ENCODE measurements at regions not wholly inside any gene's neighbourhood (a gene's known extent, or its start where the extent isn't known, plus 50 kb on each side); places are given as distances from the start of the nearest gene placed in this dataset.

GRCh38 chr3:43783987-43784639 lies 93.4 kb downstream of the ABHD5 start:
- DNase-seq (ENCODE audit: low read depth in 2 of 2) = no peak

GRCh38 chr3:43784640-43785011 lies 93.9 kb downstream of the ABHD5 start:
- no peak for DNase-seq (ENCODE audit: low read depth in 2 of 2)

DNA sequence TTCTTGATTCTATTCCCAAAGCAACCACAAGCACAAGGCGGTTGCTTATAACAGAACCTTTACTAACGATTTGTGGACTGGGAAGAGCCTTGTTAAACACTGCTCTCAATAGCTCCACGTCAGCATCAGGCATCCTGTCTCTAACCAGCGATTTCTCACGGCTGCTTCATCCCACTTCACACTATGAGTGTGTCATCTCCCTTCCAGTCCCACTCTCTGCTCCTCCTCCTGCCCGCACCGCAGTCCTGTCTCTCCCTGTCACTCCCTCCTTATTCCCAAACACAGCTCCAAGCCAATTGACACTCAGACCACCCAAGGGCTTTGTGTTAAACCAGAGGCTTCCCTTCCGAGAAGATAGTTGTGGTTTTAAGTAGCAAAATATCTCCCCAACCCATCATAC lies 94.8 kb downstream of the ABHD5 start:
- DNase-seq (ENCODE audit: low read depth in 2 of 2) = no peak

GRCh38 chr3:43786102-43786501 lies 95.4 kb downstream of the ABHD5 start:
- no peak for DNase-seq (ENCODE audit: low read depth in 2 of 2)

GRCh38 chr3:43786526-43787305 lies 96.0 kb downstream of the ABHD5 start:
- no peak for DNase-seq (ENCODE audit: low read depth in 2 of 2)

- DNase-seq (ENCODE audit: low read depth in 2 of 2) = no peak
Observed at GRCh38 chr3:43787330-43787729, 96.6 kb downstream of the ABHD5 start.

- no peak for DNase-seq (ENCODE audit: low read depth in 2 of 2)
Observed at GRCh38 chr3:43789028-43789427, 98.3 kb downstream of the ABHD5 start.

- no peak for DNase-seq (ENCODE audit: low read depth in 2 of 2)
Observed at GRCh38 chr3:43790060-43790459, 99.3 kb downstream of the ABHD5 start.

- no peak for DNase-seq (ENCODE audit: low read depth in 2 of 2)
Observed at GRCh38 chr3:43790476-43790875, 99.7 kb downstream of the ABHD5 start.

- no peak for DNase-seq (ENCODE audit: low read depth in 2 of 2)
Observed at GRCh38 chr3:43791246-43791645, 100.5 kb downstream of the ABHD5 start.

GRCh38 chr3:43792904-43793303 lies 102.2 kb downstream of the ABHD5 start:
- no peak for DNase-seq (ENCODE audit: low read depth in 2 of 2)

DNA sequence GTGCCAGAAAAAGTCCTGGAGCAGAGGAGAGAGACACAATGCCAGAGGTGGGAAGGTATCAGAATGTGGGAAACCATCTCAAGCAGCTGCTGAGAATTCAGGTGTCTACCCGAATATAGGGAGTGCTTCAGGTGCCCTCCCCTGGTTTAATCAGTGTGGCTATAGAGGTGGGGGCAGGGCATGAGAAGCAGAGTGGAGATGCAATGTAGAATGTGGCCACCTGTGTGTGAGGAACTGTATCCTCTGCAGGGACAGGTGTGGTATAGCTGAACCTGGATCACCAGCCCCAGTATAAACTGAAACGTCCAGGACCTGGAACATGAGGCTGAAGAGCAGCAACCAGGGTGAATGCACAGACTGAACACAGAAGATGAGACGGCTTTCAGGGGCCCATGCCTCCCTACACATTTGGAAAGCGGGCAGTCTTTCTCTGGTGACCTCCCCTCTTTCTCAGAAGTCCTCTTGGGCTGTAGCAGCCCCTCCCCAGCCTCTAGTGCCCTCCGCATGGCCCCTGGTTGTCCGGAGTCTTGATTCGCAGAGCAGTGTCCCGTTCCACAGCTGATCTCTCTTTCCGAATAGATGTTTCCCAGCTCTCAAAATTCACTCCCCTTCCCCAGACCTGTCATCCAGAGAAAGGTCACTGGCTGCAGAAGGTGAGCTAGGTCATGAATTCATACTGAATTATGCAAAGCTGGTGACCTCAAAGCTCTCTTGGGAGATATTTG lies 103.1 kb downstream of the ABHD5 start:
- no peak for DNase-seq (ENCODE audit: low read depth in 2 of 2)

GRCh38 chr3:43794776-43795175 lies 104.0 kb downstream of the ABHD5 start:
- no peak for DNase-seq (ENCODE audit: low read depth in 2 of 2)

DNA sequence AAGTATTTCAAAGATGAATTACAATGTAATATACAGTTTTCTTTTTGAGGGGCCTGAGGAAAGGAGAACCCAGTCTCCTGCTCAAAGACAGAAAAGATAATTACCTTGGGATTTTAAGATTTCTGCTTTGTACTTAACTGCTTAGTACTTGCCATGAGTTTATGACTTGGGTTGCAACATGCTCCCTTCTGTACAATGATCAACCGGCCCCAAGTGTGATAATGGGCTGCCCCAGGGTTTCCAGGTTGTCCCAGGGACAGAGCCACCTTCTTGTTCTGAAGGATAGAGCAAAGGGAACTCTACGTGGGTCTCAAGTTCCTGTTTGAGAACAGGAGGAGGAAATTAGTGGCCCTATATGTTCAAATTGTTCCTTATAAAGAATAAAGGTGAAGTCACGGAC lies 104.8 kb downstream of the ABHD5 start:
- DNase-seq (ENCODE audit: low read depth in 2 of 2) = no peak

DNA sequence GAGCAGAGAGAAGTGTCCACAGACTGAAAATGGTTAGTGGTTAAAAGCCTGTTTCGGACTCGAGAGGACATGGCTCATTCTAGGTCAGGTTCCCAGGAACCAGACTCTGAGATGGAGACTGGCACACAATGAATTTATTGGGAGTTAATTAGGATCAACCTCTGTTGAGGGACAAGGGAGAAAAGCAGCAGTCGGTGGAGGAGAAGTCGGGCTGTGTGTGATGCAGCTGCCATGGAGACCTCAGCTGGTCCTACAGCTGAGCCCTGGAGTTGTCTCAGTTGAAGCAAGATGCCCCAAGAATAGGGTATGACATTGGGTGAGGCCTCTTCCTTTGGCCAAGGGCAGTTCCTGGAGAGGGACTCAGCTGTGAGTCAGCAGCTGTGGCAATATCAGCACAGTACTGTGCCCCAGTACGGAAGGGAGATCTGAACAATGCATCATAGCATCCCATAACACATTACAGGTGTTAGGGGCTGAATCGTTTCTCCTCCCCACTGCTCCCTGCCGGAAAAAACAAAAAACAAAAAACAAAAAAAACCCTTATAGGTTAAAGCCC lies 105.4 kb downstream of the ABHD5 start:
- no peak for DNase-seq (ENCODE audit: low read depth in 2 of 2)

GRCh38 chr3:43797794-43798193 lies 107.1 kb downstream of the ABHD5 start:
- DNase-seq (ENCODE audit: low read depth in 2 of 2) = no peak

GRCh38 chr3:43810797-43811196 lies 120.1 kb downstream of the ABHD5 start:
- DNase-seq (ENCODE audit: low read depth in 2 of 2) = no peak

DNA sequence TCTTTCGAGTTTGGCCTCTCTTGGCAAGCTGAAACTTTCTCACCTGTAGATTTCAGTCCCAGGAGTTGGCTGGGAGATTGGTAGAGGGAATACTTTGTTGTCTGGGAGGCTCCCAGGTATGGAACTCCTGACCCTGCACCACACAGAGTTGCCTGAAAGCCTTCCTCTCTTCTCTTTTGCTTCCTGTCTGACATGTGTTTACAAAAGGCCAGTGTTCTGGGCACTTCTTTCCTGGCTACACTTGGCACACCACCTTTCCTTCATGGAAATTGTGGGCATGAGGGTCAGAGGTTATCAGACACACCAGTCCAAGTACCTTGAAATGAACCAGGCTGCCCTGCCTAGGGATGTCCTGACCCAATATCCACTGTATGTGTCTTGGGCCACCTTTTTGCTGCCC lies 123.7 kb downstream of the ABHD5 start:
- no peak for DNase-seq (ENCODE audit: low read depth in 2 of 2)

- DNase-seq (ENCODE audit: low read depth in 2 of 2) = no peak
Observed at GRCh38 chr3:43816372-43816771, 125.6 kb downstream of the ABHD5 start.

- DNase-seq (ENCODE audit: low read depth in 2 of 2) = no peak
Observed at GRCh38 chr3:43817064-43817463, 126.3 kb downstream of the ABHD5 start.

DNA sequence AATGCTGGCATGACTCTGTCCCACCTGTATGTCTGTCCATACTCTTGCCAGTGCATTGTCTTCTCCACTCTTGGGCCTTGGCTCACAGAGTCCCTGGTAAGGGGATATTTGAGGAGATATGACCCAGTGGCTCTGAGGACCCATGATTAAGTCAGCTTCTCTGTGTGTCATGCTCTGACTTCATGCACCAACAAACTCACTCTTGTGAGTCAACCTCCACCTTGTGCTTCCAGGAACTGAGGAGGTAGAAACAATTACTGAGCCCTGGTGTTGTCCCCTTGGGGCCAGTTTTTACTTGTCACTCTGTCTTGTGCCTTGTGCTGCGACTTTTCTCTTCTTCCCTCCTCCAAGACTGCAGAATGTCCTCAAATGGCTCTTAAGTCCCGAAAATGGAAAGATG lies 127.1 kb downstream of the ABHD5 start:
- DNase-seq (ENCODE audit: low read depth in 2 of 2) = no peak

DNA sequence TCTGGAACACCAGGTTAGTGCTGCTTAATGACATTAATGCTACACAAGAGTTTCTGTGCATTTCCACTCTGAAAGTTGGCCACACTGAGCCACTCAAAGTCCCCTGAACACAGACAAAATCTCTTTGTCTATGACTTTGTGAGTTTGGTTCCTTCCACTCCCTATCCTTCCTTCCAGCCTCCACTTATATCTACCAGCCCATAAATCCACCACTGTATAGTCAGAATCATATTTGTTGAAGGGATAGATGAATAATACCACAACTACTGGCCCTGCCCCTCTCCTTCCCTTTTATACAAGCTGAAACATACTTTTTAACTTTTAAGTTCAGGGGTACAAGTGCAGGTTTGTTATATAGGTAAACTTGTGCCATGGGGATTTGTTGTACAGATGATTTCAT lies 127.5 kb downstream of the ABHD5 start:
- DNase-seq (ENCODE audit: low read depth in 2 of 2) = no peak
